Activated naive CD8-positive, alpha-beta T cell treated with anti-CD3 and anti-CD28 coated beads, Interleukin-2, amount 10 ng/mL, durations not matched to agents 7 days and 5 days (primary cell): ENCODE measurements at regions not wholly inside any gene's neighbourhood (a gene's known extent, or its start where the extent isn't known, plus 50 kb on each side); places are given as distances from the start of the nearest gene placed in this dataset.
"Not testable (repeated sequence)": the region's sequence is repeated elsewhere in the genome, so short reads cannot be mapped to it uniquely, and the experiment has no call there.

ENCODE experiments used
- ATAC-seq: fragments of 150-1000 bp; cut with Tn5 transposase; one replicate; pipeline ENCODE4 v1.10.0; 2021; ENCODE audit warnings: low read depth, moderate library complexity
- POLR2A ChIA-PET: fragments of 350-600 bp; sonication (Branson Sonifier 250); formaldehyde crosslinking; loops from one replicate; lab custom pipeline; 2021; ENCODE audit warnings: antibody characterized with exemption; lab: Charles Lee
- DNase-seq: peaks from one replicate; pipeline ENCODE4 v3.0.0; 2021
- H3K27ac Mint-ChIP-seq: one replicate; pipeline ENCODE4 v1.8.0; 2022; ENCODE audit warnings: mild to moderate bottlenecking, mixed read lengths
- H3K27me3 Mint-ChIP-seq: one replicate; pipeline ENCODE4 v1.8.0; 2022; ENCODE audit warnings: mild to moderate bottlenecking, moderate library complexity, mixed read lengths
- H3K36me3 Mint-ChIP-seq: one replicate; pipeline ENCODE4 v1.8.0; 2021; ENCODE audit warnings: mild to moderate bottlenecking, mixed read lengths
- H3K4me1 Mint-ChIP-seq: one replicate; pipeline ENCODE4 v1.8.0; 2021; ENCODE audit warnings: mixed read lengths
- H3K4me3 Mint-ChIP-seq: one replicate; pipeline ENCODE4 v1.8.0; 2022; ENCODE audit warnings: mild to moderate bottlenecking, moderate library complexity, mixed read lengths
- H3K9me3 Mint-ChIP-seq: one replicate; pipeline ENCODE4 v1.8.0; 2021; ENCODE audit warnings: mixed read lengths

DNA sequence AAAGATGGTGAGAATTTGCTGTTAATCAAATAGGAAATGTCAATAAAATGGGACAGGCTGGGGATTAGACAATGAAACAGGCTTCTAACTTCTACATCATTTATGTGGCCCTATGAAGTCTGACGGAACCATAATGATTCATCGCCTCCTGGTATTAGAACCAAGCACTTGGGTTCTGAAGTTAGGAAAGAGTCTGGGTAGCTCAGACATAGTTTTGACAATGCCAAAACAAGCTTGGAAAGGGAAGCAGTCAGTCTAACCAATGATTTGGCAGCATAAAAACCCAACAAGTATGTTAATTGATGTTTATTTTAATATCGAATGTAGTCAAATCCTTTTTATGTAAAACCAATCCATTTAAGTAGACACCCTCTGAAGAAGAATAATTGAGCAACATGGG lies 160.8 kb upstream of the RSPO3 start:
- no peak for DNase-seq
- no peak for ATAC-seq
- Mint-ChIP-seq H3K27me3 (no peaks in the 10 kb centered on the region), H3K9me3 (no peaks in the 10 kb centered on the region), H3K27ac (no peak overlapping the region), H3K36me3 (no peaks in the 10 kb centered on the region), H3K4me3 (no peak overlapping the region), H3K4me1 (no peaks in the 10 kb centered on the region)
- POLR2A ChIA-PET: no interaction called here

DNA sequence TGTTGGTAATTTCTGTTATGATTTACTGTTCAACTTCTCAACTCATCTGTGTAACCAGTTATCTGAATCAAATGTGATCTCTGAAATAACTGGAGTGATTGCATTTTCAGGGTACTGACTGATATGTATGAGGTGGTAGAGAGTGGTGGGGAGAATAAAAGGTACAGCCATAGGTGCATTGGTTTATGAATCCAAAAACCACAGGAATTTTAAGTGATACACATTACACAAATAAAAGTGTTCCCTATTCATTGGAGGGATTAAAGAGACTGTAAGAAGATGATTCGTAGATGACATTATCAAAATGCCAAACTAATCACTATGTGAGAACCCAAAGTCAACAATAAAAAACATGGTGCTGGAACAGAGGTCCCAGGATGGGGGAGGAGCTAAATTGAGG lies 158.7 kb upstream of the RSPO3 start:
- Mint-ChIP-seq H3K27me3 (no peaks in the 10 kb centered on the region), H3K9me3 (no peaks in the 10 kb centered on the region), H3K4me3 (no peak overlapping the region), H3K27ac (no peak overlapping the region), H3K4me1 (no peaks in the 10 kb centered on the region), H3K36me3 (no peaks in the 10 kb centered on the region)
- ATAC-seq (no peak), DNase-seq (no peak)
- POLR2A ChIA-PET: no interaction called here

- no peaks in the 10 kb centered on the region for H3K9me3 Mint-ChIP-seq
- no peaks in the 10 kb centered on the region for H3K36me3 Mint-ChIP-seq
- POLR2A ChIA-PET: no interaction called here
- H3K4me3 Mint-ChIP-seq: no peak overlapping the region
- no peaks in the 10 kb centered on the region for H3K27me3 Mint-ChIP-seq
- ATAC-seq: no peak
- no peak for DNase-seq
- H3K4me1 Mint-ChIP-seq: no peaks in the 10 kb centered on the region
- H3K27ac Mint-ChIP-seq: no peak overlapping the region
Observed at GRCh38 chr6:126963077-126963809, 155.2 kb upstream of the RSPO3 start.

- no peak overlapping the region for H3K27ac Mint-ChIP-seq
- no peak for ATAC-seq
- no peaks in the 10 kb centered on the region for H3K27me3 Mint-ChIP-seq
- DNase-seq: no peak
- H3K4me1 Mint-ChIP-seq: no peaks in the 10 kb centered on the region
- H3K4me3 Mint-ChIP-seq: no peak overlapping the region
- no peaks in the 10 kb centered on the region for H3K9me3 Mint-ChIP-seq
- H3K36me3 Mint-ChIP-seq: no peaks in the 10 kb centered on the region
- POLR2A ChIA-PET: no interaction called here
Observed at GRCh38 chr6:126967296-126968005, 151.0 kb upstream of the RSPO3 start.

DNA sequence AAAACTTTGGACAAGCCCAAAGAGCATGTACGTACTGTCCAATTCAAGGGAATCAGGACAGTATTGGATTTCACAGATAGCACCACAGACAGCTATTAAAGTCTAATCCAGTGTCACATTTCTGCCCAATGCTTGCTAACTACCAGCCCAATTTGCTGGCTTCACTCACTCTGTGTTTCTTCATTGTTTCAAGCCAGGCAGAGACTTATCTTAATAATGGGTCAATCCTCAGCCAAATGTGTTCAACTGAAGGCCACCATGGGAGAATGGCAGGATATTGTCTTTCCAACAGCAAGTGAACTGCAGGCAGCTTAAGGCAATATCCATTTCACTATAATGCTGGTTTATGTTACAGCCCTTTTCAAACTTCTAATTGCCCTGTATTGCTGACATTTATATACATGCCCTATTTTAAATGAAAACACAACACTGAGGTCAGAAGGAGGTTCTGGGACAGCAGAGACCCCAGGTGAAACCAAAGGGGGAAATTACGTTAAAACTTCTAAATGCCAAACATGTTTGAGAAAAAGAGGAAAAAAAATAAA lies 142.1 kb upstream of the RSPO3 start:
- peaks cover 2% of the 10 kb centered on the region for H3K9me3 Mint-ChIP-seq
- H3K36me3 Mint-ChIP-seq: no peaks in the 10 kb centered on the region
- no peaks in the 10 kb centered on the region for H3K27me3 Mint-ChIP-seq
- DNase-seq: no peak
- H3K4me3 Mint-ChIP-seq: no peak overlapping the region
- ATAC-seq: no peak
- no peaks in the 10 kb centered on the region for H3K4me1 Mint-ChIP-seq
- POLR2A ChIA-PET: no interaction called here
- no peak overlapping the region for H3K27ac Mint-ChIP-seq

DNA sequence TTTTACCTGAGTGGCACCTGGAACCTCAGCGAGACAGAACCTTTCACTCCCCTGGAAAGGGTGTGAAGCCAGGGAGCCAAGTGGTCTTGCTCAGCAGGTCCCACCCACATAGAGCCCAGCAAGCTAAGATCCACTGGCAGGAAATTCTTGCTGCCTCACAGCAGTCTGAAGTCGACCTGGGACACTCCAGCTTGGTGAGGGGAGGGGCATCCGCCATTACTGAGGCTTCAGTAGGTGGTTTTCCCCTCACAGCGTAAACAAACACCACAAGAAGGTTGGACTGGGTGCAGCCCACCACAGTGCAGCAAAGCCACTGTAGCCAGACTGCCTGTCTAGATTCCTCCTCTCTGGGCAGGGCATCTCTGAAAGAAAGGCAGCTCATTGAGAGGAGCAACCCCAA lies 134.7 kb upstream of the RSPO3 start:
- DNase-seq: no peak
- no peaks in the 10 kb centered on the region for H3K4me1 Mint-ChIP-seq

DNA sequence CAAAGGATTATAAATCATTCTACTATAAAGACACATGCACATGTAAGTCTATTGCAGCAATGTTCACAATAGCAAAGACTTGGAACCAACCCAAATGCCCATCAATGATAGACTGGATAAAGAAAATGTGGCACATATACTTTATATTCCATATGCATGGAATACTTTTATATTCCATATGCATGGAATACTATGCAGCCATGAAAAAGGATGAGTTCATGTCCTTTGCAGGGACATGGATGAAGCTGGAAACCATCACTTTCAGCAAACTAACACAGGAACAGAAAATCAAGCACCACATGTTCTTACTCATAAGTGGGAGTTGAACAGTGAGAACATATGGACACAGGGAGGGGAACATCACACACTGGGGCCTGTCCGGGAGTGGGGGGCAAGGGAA lies 130.3 kb upstream of the RSPO3 start:
- ATAC-seq, H3K4me3 Mint-ChIP-seq, POLR2A ChIA-PET, H3K27ac Mint-ChIP-seq, H3K27me3 Mint-ChIP-seq, H3K4me1 Mint-ChIP-seq, H3K36me3 Mint-ChIP-seq, DNase-seq, H3K9me3 Mint-ChIP-seq: not testable (repeated sequence)

More for the DNA sequence above, 134.7 kb upstream of the RSPO3 start:
- Mint-ChIP-seq H3K27ac (no peak overlapping the region), H3K27me3 (no peaks in the 10 kb centered on the region), H3K4me3 (no peak overlapping the region), H3K9me3 (peaks cover 4% of the 10 kb centered on the region), H3K36me3 (no peaks in the 10 kb centered on the region)
- no peak for ATAC-seq
- POLR2A ChIA-PET: no interaction called here

- Mint-ChIP-seq H3K9me3 (no peaks in the 10 kb centered on the region), H3K4me1 (no peaks in the 10 kb centered on the region), H3K27me3 (no peaks in the 10 kb centered on the region), H3K27ac (no peak overlapping the region), H3K36me3 (no peaks in the 10 kb centered on the region), H3K4me3 (no peak overlapping the region)
- no peak for DNase-seq
- POLR2A ChIA-PET: no interaction called here
- no peak for ATAC-seq
Observed at GRCh38 chr6:127000631-127001030, 117.8 kb upstream of the RSPO3 start.

DNA sequence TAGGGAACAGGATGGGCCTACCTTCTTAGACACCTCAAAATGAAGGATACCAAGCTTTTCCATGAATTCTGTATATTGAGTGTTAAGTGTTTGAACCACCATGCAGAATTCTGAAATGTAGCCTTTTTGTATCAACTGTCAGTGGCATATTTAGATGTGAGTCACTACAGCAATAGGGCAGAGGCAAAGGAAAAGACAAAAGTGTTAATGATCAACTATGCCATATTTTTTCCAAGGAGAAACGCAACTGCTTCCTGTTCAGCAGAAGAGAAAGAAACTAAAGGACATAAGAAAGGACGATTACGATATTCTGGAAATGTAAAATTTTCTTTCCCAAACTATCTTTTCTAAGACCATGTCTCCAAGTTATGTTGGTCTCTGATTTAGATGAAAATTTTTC lies 104.6 kb upstream of the RSPO3 start:
- no peaks in the 10 kb centered on the region for H3K9me3 Mint-ChIP-seq
- no peaks in the 10 kb centered on the region for H3K27me3 Mint-ChIP-seq
- H3K27ac Mint-ChIP-seq: no peak overlapping the region
- no peak for ATAC-seq
- POLR2A ChIA-PET: no interaction called here
- H3K4me3 Mint-ChIP-seq: no peak overlapping the region
- no peak for DNase-seq
- no peaks in the 10 kb centered on the region for H3K4me1 Mint-ChIP-seq
- H3K36me3 Mint-ChIP-seq: no peaks in the 10 kb centered on the region

- H3K4me1 Mint-ChIP-seq: no peaks in the 10 kb centered on the region
- no peak overlapping the region for H3K27ac Mint-ChIP-seq
- no peaks in the 10 kb centered on the region for H3K9me3 Mint-ChIP-seq
- H3K36me3 Mint-ChIP-seq: no peaks in the 10 kb centered on the region
- no peak for ATAC-seq
- H3K27me3 Mint-ChIP-seq: no peaks in the 10 kb centered on the region
- DNase-seq: no peak
- POLR2A ChIA-PET: no interaction called here
- no peak overlapping the region for H3K4me3 Mint-ChIP-seq
Observed at GRCh38 chr6:127015858-127016257, 102.6 kb upstream of the RSPO3 start.

DNA sequence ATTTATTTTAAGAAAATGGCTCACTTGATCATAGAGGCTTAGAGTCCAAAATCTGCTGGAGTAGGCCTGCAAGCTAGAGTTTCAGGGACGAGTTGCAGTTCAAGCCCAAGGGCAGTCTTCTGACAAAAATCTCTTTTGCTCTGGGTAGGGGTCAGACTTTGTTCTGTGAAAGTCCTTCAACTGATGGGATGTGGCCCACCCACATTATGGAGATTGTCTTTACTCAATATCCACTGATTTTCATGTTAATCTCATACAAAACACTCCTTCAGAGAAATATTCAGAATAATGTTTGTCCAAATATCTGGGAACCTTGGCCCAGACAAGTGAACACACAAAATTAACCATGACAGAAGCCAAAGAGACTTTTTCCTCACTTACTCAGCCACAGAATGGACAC lies 98.6 kb upstream of the RSPO3 start:
- POLR2A ChIA-PET: no interaction called here
- Mint-ChIP-seq H3K4me1 (no peaks in the 10 kb centered on the region), H3K27me3 (no peaks in the 10 kb centered on the region), H3K36me3 (no peaks in the 10 kb centered on the region), H3K4me3 (no peak overlapping the region), H3K9me3 (no peaks in the 10 kb centered on the region), H3K27ac (no peak overlapping the region)
- no peak for ATAC-seq
- no peak for DNase-seq

DNA sequence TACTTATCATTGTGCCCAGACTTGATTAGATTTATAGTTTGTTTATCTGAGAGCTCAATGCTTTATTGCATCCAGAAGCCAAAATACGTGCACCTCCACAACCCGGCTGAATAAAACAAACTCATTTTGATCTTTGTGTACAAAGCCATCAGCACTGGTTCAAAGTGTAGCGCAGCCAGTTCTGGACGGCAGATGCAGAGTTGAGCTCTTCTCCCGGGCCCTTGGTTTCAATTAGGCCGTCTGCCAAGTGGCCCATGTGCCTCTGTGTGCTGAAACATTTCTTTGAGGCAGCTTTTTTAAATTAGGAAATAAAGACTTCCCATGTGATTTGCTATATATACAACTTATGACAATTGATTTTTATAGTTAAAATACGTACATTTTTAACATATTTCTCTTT lies 96.2 kb upstream of the RSPO3 start:
- H3K27me3 Mint-ChIP-seq: no peaks in the 10 kb centered on the region

DNA sequence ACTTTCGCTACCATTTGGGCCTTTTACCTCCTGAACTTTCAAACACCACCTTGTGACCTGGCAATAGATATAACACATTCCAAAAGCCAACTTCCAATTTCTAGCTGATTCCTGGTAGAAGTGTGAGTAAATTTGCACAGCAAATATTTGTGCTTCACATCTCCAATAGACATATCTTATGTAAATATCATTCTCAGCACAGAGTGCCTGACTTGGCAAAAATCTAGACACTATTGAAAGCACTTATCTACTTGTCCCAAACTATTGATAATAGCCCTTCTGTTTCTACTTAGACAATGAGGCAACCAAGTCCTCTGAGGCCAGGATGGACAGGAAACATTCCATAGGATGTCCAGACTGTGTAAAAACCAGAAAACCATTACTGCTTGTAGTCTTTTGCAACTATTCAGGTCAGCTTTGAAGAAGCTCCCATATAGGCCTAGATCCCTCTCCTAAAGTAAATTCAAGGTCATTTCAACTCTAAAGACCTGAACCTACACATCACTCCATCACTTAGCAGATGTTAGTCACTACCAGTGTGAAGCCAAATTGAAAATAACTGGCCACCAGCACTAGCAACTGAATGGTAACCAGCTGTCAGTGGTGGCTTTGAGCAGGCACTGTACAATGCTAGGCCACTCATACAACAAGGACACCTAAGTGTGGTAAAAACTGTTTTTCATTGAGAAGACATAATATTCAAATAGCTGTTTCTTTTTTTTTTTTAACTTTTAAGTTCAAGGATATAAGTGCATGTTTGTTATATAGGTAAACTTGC lies 95.3 kb upstream of the RSPO3 start:
- DNase-seq: no peak
- ATAC-seq: no peak
- no peaks in the 10 kb centered on the region for H3K9me3 Mint-ChIP-seq
- no peaks in the 10 kb centered on the region for H3K36me3 Mint-ChIP-seq
- no peaks in the 10 kb centered on the region for H3K27me3 Mint-ChIP-seq
- no peaks in the 10 kb centered on the region for H3K4me1 Mint-ChIP-seq
- no peak overlapping the region for H3K27ac Mint-ChIP-seq
- POLR2A ChIA-PET: no interaction called here
- H3K4me3 Mint-ChIP-seq: no peak overlapping the region

More for the DNA sequence above, 96.2 kb upstream of the RSPO3 start:
- Mint-ChIP-seq H3K27ac (no peak overlapping the region), H3K4me1 (no peaks in the 10 kb centered on the region), H3K4me3 (no peak overlapping the region), H3K36me3 (no peaks in the 10 kb centered on the region), H3K9me3 (no peaks in the 10 kb centered on the region)
- no peak for DNase-seq
- POLR2A ChIA-PET: no interaction called here
- no peak for ATAC-seq
